IPS-20b (cell line): ENCODE measurements at regions not wholly inside any gene's neighbourhood (a gene's known extent, or its start where the extent isn't known, plus 50 kb on each side); places are given as distances from the start of the nearest gene placed in this dataset.

Experiments used
- H3K27ac ChIP-seq: one replicate; pipeline ENCODE4 v1.5.1; 2013; ENCODE audit warnings: low read length
- H3K27me3 ChIP-seq: 2 replicates; pipeline ENCODE4 v1.6.1; 2013; ENCODE audit warnings: mild to moderate bottlenecking, low read length, inconsistent platforms; ENCODE audit not compliant: insufficient read depth
- H3K36me3 ChIP-seq: 2 replicates; pipeline ENCODE4 v1.6.1; 2013; ENCODE audit warnings: low read depth, mild to moderate bottlenecking, inconsistent platforms, low read length, moderate library complexity; ENCODE audit not compliant: insufficient read depth
- H3K4me1 ChIP-seq: 2 replicates; pipeline ENCODE4 v1.6.1; 2013; ENCODE audit warnings: mild to moderate bottlenecking, control low read depth, inconsistent platforms, low read length, moderate library complexity; ENCODE audit not compliant: insufficient read depth
- H3K4me3 ChIP-seq: 2 replicates; pipeline ENCODE4 v1.5.1; 2013; ENCODE audit warnings: mild to moderate bottlenecking, low read length, inconsistent platforms
- H3K9ac ChIP-seq: 2 replicates; pipeline ENCODE4 v1.6.1; 2013; ENCODE audit warnings: low read depth, mild to moderate bottlenecking, inconsistent platforms, low read length, moderate library complexity
- H3K9me3 ChIP-seq: 2 replicates; pipeline ENCODE4 v1.6.1; 2013; ENCODE audit warnings: mild to moderate bottlenecking, low read depth, low read length, inconsistent platforms; ENCODE audit not compliant: insufficient read depth

- no peaks in the 10 kb centered on the region for H3K36me3 ChIP-seq
- no peak overlapping the region for H3K27ac ChIP-seq
- H3K4me1 ChIP-seq = 0 out of 2 replicates have a peak, but pooled peaks cover 3% of the 10 kb centered on the region
- H3K27me3 ChIP-seq = peaks cover 4% of the 10 kb centered on the region; the same call in 1 of the 2 replicates
- no peak overlapping the region for H3K4me3 ChIP-seq
- H3K9me3 ChIP-seq = peaks cover 14% of the 10 kb centered on the region; the same call in 1 of the 2 replicates
- H3K9ac ChIP-seq = no peak overlapping the region
Measured at GRCh38 chr10:124233546-124234138, 140.2 kb upstream of the CHST15 start.

GRCh38 chr10:124232686-124233545, 139.5 kb upstream of the CHST15 start:
- Histone ChIP-seq H3K9ac (no peak overlapping the region), H3K9me3 (peaks cover 21% of the 10 kb centered on the region; the same call in 1 of the 2 replicates), H3K27me3 (no peaks in the 10 kb centered on the region), H3K4me1 (no peaks in the 10 kb centered on the region), H3K4me3 (no peak overlapping the region), H3K27ac (no peak overlapping the region), H3K36me3 (no peaks in the 10 kb centered on the region)

DNA sequence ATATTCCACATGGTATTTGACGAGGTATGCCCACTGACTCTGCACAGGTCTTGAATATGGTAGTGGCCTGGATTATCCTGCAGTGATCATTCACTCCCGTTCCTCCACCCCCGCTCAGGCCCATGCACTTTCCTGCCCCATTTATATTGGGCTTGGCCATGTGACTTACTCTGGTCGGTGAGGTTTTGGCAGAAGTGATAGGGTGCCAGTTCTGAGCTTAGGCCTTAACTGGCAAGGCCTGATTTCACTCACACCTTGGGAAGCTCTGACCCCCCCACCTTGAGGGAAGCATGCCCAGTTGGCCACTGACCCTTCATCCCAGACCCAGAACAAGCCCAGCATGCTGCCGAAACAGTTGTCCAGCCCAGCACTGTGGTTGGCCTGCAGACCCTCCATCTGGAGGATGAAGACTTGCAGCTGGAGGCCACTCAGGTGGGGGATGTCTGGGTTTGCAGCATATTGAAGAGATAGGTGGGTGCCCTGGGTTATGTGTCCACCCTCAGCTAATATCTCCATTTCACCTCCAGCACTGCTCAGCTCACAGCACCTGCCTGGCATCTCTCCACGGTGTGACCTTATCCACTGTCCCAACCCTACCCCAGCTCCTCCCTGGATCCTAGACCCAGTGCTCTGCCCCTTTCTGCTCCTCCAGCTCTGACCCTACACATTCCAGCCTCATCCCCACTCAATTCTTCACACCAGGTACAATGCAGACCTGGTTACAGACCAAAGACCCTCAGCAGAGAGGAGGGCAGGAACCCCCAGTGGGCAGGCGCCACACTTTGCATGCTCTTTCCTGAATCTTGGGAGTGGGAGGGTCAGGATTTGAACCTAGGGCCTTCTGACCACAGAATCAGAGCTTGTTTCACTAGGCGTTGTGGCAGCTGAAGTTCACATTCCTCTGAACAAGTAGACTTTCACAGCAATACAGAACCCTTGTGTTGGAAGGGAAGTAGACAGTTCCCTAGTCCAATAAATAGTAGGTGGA, 138.1 kb upstream of the CHST15 start:
- Histone ChIP-seq H3K9ac (no peak overlapping the region), H3K27me3 (no peaks in the 10 kb centered on the region), H3K27ac (no peak overlapping the region), H3K4me3 (no peak overlapping the region), H3K9me3 (peaks cover 35% of the 10 kb centered on the region; the same call in 1 of the 2 replicates), H3K4me1 (no peaks in the 10 kb centered on the region), H3K36me3 (no peaks in the 10 kb centered on the region)

- H3K27ac ChIP-seq = no peak overlapping the region
- peaks cover 40% of the 10 kb centered on the region; the same call in 1 of the 2 replicates for H3K9me3 ChIP-seq
- H3K27me3 ChIP-seq = no peaks in the 10 kb centered on the region
- H3K9ac ChIP-seq = no peak overlapping the region
- H3K4me1 ChIP-seq = no peaks in the 10 kb centered on the region
- no peaks in the 10 kb centered on the region for H3K36me3 ChIP-seq
- H3K4me3 ChIP-seq = no peak overlapping the region
Measured at GRCh38 chr10:124230635-124231167, 137.3 kb upstream of the CHST15 start.

DNA sequence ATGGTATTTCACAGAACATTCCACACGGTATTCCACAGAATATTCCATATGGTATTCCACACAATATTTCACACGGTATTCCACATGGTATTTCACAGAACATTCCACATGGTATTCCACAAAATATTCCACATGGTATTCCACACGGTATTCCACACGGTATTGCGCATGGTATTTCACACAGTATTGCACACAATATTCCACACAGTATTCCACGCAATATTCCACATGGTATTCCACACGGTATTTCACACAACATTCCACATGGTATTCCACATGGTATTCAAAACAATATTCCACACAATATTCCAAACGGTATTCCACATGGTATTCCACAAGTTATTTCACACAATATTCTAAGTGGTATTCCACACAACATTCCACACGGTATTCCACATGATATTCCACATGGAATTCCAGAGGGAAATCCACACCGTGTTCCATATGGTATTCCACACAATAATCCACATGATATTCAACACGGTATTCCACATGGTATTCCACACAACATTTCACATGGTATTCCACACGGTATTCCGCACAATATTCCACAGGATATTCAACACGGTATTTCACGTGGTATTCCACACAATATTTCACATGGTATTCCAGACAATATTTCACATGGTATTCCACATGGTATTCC, 136.7 kb upstream of the CHST15 start:
- no peaks in the 10 kb centered on the region for H3K27me3 ChIP-seq
- H3K36me3 ChIP-seq = no peaks in the 10 kb centered on the region
- H3K9ac ChIP-seq = no peak overlapping the region
- no peaks in the 10 kb centered on the region for H3K4me1 ChIP-seq
- H3K4me3 ChIP-seq = no peak overlapping the region
- H3K9me3 ChIP-seq = peaks cover 40% of the 10 kb centered on the region; the same call in 1 of the 2 replicates
- no peak overlapping the region for H3K27ac ChIP-seq

DNA sequence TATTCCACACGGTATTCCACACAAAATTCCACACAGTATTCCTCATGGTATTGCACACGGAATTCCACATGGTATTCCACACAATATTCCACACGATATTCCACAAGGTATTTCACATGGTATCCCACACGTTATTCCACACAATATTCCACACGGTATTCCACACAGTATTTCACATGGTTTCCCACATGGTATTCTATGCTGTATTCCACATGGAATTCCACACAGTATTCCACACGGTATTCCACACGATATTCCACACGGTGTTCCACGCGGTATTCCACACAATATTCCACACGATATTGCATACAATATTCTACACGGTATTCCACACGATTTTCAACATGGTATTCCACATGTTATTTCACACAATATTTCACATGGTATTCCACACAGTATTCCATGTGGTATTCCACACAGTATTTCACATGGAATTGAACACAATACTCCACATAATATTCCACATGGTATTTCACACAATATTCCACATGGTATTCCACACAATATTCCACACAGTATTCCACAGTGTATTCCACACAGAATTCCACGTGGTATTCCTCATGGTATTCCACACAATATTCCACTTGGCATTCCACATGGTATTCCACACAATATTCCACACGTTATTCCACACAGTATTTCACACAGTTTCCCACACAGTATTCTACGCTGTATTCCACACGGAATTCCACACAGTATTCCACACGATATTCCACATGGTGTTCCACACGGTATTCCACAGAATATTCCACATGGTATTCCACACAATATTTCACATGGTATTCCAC, 136.0 kb upstream of the CHST15 start:
- H3K36me3 ChIP-seq = no peaks in the 10 kb centered on the region
- peaks cover 40% of the 10 kb centered on the region; the same call in 1 of the 2 replicates for H3K9me3 ChIP-seq

DNA sequence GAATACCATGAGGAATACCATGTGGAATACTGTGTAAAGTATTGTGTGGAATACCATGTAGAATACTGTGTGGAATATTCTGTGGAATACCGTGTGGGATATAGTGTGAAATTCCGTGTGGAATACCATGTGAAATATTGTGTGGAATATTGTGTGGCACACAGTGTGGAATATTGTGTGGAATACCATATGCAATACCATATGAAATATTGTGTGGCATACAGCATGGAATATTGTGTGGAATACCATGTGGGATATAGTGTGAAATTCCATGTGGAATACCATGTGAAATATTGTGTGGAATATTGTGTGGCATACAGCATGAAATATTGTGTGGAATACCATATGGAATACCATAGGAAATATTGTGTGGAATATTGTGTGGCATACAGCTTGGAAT, 135.1 kb upstream of the CHST15 start:
- Histone ChIP-seq H3K27me3 (no peaks in the 10 kb centered on the region), H3K36me3 (no peaks in the 10 kb centered on the region), H3K4me1 (no peaks in the 10 kb centered on the region), H3K9ac (no peak overlapping the region), H3K4me3 (no peak overlapping the region), H3K27ac (no peak overlapping the region), H3K9me3 (peaks cover 40% of the 10 kb centered on the region; the same call in 1 of the 2 replicates)

More for the DNA sequence above, 136.0 kb upstream of the CHST15 start:
- Histone ChIP-seq H3K4me1 (no peaks in the 10 kb centered on the region), H3K27me3 (no peaks in the 10 kb centered on the region), H3K4me3 (no peak overlapping the region), H3K9ac (no peak overlapping the region), H3K27ac (no peak overlapping the region)

DNA sequence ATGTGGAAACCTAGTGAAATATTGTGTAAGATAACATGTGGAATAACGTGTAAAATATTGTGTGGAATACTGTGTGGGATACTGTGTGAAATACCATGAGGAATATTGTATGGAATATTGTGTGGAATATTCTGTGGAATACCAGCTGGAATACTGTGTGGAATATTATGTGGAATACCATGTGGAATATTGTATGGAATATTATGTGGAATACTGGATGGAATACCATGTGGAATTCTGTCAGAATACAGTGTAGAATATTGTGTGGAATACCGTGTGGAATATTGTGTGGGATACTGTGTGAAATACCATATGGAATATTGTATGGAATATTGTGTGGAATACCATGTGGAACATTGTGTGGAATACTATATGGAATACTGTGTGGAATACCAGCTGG, 134.6 kb upstream of the CHST15 start:
- no peaks in the 10 kb centered on the region for H3K27me3 ChIP-seq
- H3K4me3 ChIP-seq = no peak overlapping the region
- no peaks in the 10 kb centered on the region for H3K36me3 ChIP-seq
- H3K9me3 ChIP-seq = peaks cover 40% of the 10 kb centered on the region; the same call in 1 of the 2 replicates
- no peaks in the 10 kb centered on the region for H3K4me1 ChIP-seq
- no peak overlapping the region for H3K9ac ChIP-seq
- H3K27ac ChIP-seq = no peak overlapping the region

GRCh38 chr10:124227055-124227975, 133.9 kb upstream of the CHST15 start:
- no peak overlapping the region for H3K4me3 ChIP-seq
- no peak overlapping the region for H3K27ac ChIP-seq
- H3K27me3 ChIP-seq = no peaks in the 10 kb centered on the region
- peaks cover 40% of the 10 kb centered on the region; the same call in 1 of the 2 replicates for H3K9me3 ChIP-seq
- H3K36me3 ChIP-seq = no peaks in the 10 kb centered on the region
- H3K4me1 ChIP-seq = peaks cover 2% of the 10 kb centered on the region; the same call in 1 of the 2 replicates
- H3K9ac ChIP-seq = no peak overlapping the region
